SK-N-MC (cell line): ENCODE measurements at regions not wholly inside any gene's neighbourhood (a gene's known extent, or its start where the extent isn't known, plus 50 kb on each side); places are given as distances from the start of the nearest gene placed in this dataset.

ENCODE experiments used
- EZH2 ChIP-seq: fragments of 200-600 bp; sonication (generic); IDR thresholded peaks from one replicate; pipeline ENCODE4 v1.6.1; 2017; ENCODE audit warnings: antibody characterized with exemption
- POLR2AphosphoS5 ChIP-seq: IDR thresholded peaks from 2 replicates; pipeline ENCODE4 v1.6.1; 2012; ENCODE audit warnings: mild to moderate bottlenecking, low read depth, low read length, borderline replicate concordance

DNA sequence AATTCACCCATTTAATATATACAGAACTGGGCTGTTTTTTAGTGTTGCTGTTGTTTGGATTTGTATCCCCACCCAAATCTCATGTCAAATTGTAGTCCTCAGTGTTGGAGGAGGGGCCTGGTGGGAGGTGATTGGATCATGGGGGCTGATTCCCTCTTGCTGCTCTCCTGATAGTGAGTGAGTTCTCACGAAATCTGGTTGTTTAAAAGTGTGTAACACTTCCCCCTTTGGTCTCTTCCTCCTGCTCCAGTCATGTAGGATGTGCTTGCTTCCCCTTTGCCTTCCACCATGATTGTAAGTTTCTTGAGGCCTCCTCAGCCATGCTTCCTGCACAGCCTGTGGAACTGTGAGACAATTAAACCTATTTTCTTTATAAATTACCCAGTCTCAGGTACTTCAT is 141.6 kb upstream of the AADAT start:
- TF ChIP-seq EZH2 (no peak), POLR2AphosphoS5 (no peak)
